ENCODE measurements at regions not wholly inside any gene's neighbourhood (a gene's known extent, or its start where the extent isn't known, plus 50 kb on each side); places are given as distances from the start of the nearest gene placed in this dataset.

DNA sequence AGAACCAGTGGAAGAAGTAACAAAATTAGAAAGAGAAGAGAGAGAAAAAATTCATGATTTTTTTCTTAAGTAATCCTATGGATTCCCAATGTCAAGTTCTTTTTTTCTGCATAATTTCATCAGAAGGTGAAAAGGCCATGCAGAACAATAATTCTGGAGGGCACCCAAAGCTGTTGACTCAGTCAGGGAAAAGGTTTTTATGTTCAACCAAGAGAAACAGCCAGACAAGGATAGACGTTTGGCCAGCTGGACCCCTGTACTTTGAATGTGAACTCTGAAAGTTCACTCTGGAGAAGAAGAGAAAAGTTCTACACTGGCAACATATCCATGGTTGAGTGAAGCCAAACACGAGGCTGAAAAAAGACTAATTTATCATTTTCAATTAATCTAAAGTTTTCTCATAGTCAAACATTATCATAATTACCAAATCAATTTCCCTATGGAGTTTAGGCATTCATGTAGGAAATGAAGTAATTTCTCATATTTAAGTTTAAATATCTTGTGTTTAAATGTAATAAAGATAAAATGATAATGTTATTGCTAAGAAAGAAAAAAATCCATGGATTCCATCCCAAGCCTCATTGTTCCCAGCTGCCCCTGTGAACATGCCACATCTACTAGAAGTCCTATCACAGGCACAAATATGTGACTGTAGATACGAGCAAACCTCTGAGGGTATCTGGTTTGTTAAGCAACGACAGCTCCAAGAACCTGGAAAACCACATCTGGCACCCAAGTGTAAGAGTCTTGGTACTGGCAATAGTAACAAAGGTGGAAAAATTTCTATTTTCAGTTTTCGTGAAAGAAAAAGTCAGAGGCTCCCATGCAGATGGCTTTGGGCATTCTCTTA is 742.7 kb upstream of the ACVR2A start:
- H3K27me3 Mint-ChIP-seq: no peaks in the 10 kb centered on the region
- H3K27ac Mint-ChIP-seq: no peak overlapping the region
- H3K4me1 Mint-ChIP-seq: no peaks in the 10 kb centered on the region
- intact Hi-C loops (cut with micrococcal nuclease): no loop called here
- no peak for DNase-seq
- no peaks in the 10 kb centered on the region for H3K36me3 Mint-ChIP-seq (ENCODE audit: low read depth)
- no peak overlapping the region for H3K4me3 Mint-ChIP-seq
- H3K9me3 Mint-ChIP-seq: peaks cover 3% of the 10 kb centered on the region

DNA sequence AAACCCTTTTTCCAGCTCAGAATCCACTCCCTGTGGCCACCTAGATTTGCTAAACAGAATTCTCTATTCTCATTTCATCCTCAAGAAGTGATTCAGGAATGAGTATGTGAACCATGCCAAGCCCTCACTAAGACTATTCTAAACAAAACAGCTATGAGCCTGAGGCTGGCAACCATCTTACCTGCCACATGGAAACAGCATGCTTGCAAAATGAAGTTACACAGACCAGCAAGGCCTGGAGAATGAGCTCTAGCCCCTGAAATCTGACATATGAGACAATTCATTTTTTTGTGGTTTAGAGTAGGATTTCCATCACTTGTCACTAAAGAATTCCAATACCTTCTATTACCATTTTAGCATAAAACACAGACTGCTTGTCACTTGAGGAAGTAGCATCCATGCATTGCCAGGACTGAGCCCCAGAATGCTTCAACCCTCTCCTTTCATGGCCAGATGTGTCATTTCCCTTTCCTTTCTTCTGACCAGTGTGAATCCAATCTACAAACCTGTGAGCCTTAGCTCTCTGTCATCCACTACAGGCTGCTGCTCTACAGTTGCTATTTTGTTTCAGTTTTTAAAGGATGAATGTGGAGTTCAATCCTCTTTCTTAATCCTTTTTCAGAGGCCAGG is 744.3 kb upstream of the ACVR2A start:
- Mint-ChIP-seq H3K4me3 (no peak overlapping the region), H3K9me3 (peaks cover 3% of the 10 kb centered on the region), H3K27ac (no peak overlapping the region), H3K4me1 (no peaks in the 10 kb centered on the region), H3K27me3 (no peaks in the 10 kb centered on the region), H3K36me3 (ENCODE audit: low read depth) (no peaks in the 10 kb centered on the region)
- no peak for DNase-seq
- intact Hi-C loops (cut with micrococcal nuclease): no loop called here

- no peak overlapping the region for H3K27ac Mint-ChIP-seq
- DNase-seq: no peak
- no peak overlapping the region for H3K4me3 Mint-ChIP-seq
- H3K4me1 Mint-ChIP-seq: no peaks in the 10 kb centered on the region
- H3K36me3 Mint-ChIP-seq (ENCODE audit: low read depth): no peaks in the 10 kb centered on the region
- peaks cover 3% of the 10 kb centered on the region for H3K9me3 Mint-ChIP-seq
- intact Hi-C loops (cut with micrococcal nuclease): no loop called here
- no peaks in the 10 kb centered on the region for H3K27me3 Mint-ChIP-seq
Measured at GRCh38 chr2:147099845-147100244, 745.0 kb upstream of the ACVR2A start.

DNA sequence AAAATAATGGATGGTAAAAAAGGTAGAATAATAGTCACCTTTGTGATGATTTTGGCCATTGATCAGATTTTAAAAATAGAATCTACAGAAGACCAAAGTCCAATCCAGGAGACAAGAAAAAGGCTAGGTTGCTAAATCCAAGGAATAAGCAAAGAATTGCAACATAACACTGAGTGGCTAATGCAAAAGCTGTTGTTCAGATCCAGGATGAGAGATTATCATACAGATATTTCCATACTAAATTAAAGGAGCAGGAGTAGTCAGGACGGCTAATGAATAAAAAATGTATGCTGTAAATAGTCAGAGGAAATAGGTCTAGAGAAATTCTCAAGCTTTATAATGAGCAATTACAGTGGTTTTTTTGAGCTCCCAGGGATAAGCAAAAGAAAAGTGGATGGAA is 745.9 kb upstream of the ACVR2A start:
- H3K27ac Mint-ChIP-seq: no peak overlapping the region
- intact Hi-C loops (cut with micrococcal nuclease): no loop called here
- no peaks in the 10 kb centered on the region for H3K27me3 Mint-ChIP-seq
- H3K4me3 Mint-ChIP-seq: no peak overlapping the region
- H3K36me3 Mint-ChIP-seq (ENCODE audit: low read depth): no peaks in the 10 kb centered on the region
- DNase-seq: no peak
- H3K4me1 Mint-ChIP-seq: no peaks in the 10 kb centered on the region
- peaks cover 3% of the 10 kb centered on the region for H3K9me3 Mint-ChIP-seq

DNA sequence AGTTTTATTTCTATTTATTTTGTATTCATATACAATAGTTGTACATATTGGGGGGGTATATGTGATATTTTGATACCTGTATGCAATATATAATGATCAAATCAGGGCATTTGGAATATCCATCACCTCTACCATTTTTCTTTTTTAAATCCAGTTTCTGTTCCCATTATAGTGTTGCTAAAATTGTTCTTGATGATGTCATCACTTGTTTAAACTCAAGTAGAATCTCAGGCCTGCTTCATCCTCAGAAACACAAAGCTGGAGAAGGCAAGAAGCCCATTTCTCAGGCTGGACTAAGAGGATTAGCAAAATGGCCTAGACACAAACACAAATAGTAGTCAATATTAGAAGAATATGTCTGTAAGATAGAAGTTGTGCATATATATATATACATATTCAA is 747.1 kb upstream of the ACVR2A start:
- H3K4me1 Mint-ChIP-seq: no peaks in the 10 kb centered on the region
- intact Hi-C loops (cut with micrococcal nuclease): no loop called here

DNA sequence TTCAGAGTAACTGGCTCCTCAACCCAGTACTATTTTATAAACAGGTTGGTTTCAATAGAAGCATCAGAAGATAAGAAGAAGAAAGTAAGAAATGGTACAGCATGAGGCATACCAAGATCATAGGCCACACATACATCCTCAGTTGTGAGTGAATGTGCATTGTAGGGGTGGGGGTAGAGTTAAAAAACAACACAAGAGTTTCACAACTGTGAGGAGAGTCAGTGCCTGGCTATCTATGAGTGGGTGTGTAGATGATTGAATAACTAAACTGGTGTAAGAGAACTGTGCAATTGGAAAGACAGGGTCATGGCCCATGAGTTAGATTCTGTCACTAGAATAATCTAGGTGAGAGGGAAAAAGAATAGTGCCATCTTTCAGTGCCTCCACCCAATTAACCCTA is 748.2 kb upstream of the ACVR2A start:
- H3K9me3 Mint-ChIP-seq: no peaks in the 10 kb centered on the region
- H3K4me1 Mint-ChIP-seq: no peaks in the 10 kb centered on the region
- H3K36me3 Mint-ChIP-seq (ENCODE audit: low read depth): no peaks in the 10 kb centered on the region
- intact Hi-C loops (cut with micrococcal nuclease): no loop called here
- H3K27me3 Mint-ChIP-seq: no peaks in the 10 kb centered on the region
- no peak overlapping the region for H3K4me3 Mint-ChIP-seq
- no peak for DNase-seq
- H3K27ac Mint-ChIP-seq: no peak overlapping the region

More for the DNA sequence above, 747.1 kb upstream of the ACVR2A start:
- no peak overlapping the region for H3K27ac Mint-ChIP-seq
- no peaks in the 10 kb centered on the region for H3K36me3 Mint-ChIP-seq (ENCODE audit: low read depth)
- no peaks in the 10 kb centered on the region for H3K27me3 Mint-ChIP-seq
- H3K4me3 Mint-ChIP-seq: no peak overlapping the region
- DNase-seq: no peak
- H3K9me3 Mint-ChIP-seq: peaks cover 2% of the 10 kb centered on the region

DNA sequence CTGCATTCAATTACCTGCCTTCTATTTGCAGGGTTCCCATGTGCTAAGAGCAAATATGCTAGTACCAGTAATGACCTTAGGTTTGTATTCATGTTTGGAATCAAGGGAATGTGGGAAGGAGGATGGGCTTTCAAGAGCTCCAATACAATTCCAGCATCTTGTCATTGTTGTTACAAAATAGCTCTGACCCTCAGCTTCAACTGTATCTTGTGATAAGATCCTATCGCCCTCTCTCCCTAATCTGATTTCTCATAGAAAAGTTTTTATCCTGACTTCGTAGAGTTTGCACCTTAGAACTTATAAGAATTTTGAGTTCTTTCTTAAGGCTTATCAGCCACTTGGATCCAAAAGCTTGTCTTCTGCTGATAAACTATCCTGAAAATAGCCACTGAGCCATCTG is 749.5 kb upstream of the ACVR2A start:
- H3K9me3 Mint-ChIP-seq: no peaks in the 10 kb centered on the region
- H3K36me3 Mint-ChIP-seq (ENCODE audit: low read depth): no peaks in the 10 kb centered on the region
- no peak overlapping the region for H3K4me3 Mint-ChIP-seq
- H3K4me1 Mint-ChIP-seq: no peaks in the 10 kb centered on the region
- no peak for DNase-seq
- intact Hi-C loops (cut with micrococcal nuclease): no loop called here
- no peaks in the 10 kb centered on the region for H3K27me3 Mint-ChIP-seq
- H3K27ac Mint-ChIP-seq: no peak overlapping the region

DNA sequence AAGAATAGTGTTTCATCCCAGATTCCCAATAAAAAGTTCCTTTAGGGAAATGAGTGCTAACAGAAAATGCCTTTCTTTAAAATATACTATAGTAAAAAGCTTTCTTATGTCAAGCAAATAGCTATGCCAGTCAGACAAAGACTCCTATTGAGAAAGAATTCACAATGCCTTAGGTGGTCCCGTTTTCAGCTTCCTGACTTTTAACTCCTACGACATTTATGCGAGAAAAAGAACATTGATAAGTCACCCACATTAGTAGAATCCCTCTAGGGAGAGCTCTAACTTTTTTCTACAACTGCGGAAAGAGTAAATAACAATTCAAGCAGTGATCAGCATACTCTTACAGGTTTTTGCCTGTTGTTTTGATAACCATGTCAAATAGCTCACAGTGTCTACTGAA is 750.8 kb upstream of the ACVR2A start:
- Mint-ChIP-seq H3K4me1 (no peaks in the 10 kb centered on the region), H3K27ac (no peak overlapping the region), H3K9me3 (peaks cover 3% of the 10 kb centered on the region), H3K27me3 (peaks cover 2% of the 10 kb centered on the region), H3K36me3 (ENCODE audit: low read depth) (no peaks in the 10 kb centered on the region), H3K4me3 (no peak overlapping the region)
- no peak for DNase-seq
- intact Hi-C loops (cut with micrococcal nuclease): no loop called here

GRCh38 chr2:147092266-147092665 is 752.6 kb upstream of the ACVR2A start:
- Mint-ChIP-seq H3K27me3 (peaks cover 2% of the 10 kb centered on the region), H3K4me1 (no peaks in the 10 kb centered on the region), H3K36me3 (ENCODE audit: low read depth) (no peaks in the 10 kb centered on the region), H3K4me3 (no peak overlapping the region), H3K27ac (no peak overlapping the region), H3K9me3 (peaks cover 3% of the 10 kb centered on the region)
- intact Hi-C loops (cut with micrococcal nuclease): no loop called here
- DNase-seq: no peak

- Mint-ChIP-seq H3K4me3 (no peak overlapping the region), H3K27me3 (peaks cover 2% of the 10 kb centered on the region), H3K4me1 (no peaks in the 10 kb centered on the region), H3K27ac (no peak overlapping the region), H3K36me3 (ENCODE audit: low read depth) (no peaks in the 10 kb centered on the region), H3K9me3 (peaks cover 3% of the 10 kb centered on the region)
- DNase-seq: no peak
- intact Hi-C loops (cut with micrococcal nuclease): no loop called here
Measured at GRCh38 chr2:147091448-147091847, 753.4 kb upstream of the ACVR2A start.

GRCh38 chr2:147088871-147089270 is 756.0 kb upstream of the ACVR2A start:
- H3K27ac Mint-ChIP-seq: no peak overlapping the region
- peaks cover 3% of the 10 kb centered on the region for H3K9me3 Mint-ChIP-seq
- DNase-seq: no peak
- H3K36me3 Mint-ChIP-seq (ENCODE audit: low read depth): no peaks in the 10 kb centered on the region
- peaks cover 2% of the 10 kb centered on the region for H3K27me3 Mint-ChIP-seq
- intact Hi-C loops (cut with micrococcal nuclease): no loop called here
- H3K4me3 Mint-ChIP-seq: no peak overlapping the region
- no peaks in the 10 kb centered on the region for H3K4me1 Mint-ChIP-seq

DNA sequence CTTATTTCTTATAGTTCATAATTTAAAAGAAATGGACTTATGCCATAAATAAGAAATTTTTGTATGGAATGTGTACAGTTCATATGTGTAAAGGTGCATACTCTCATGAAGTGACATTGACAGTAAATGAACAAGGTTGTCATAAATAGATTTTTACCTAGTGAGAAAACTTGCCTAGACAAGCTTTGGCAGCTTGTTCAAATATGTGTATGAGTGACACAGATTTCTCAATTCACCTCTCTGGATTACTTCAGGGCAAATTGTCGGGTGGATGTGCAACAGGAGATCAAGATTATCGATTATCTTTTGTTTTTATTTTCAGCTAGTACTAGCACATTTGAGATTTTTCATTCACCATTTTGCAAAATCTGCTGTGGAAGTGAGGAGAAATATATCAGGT is 758.1 kb upstream of the ACVR2A start:
- H3K27ac Mint-ChIP-seq: no peak overlapping the region
- peaks cover 6% of the 10 kb centered on the region for H3K4me1 Mint-ChIP-seq
- H3K27me3 Mint-ChIP-seq: peaks cover 2% of the 10 kb centered on the region
- H3K4me3 Mint-ChIP-seq: no peak overlapping the region
- intact Hi-C loops (cut with micrococcal nuclease): no loop called here
- H3K9me3 Mint-ChIP-seq: peaks cover 3% of the 10 kb centered on the region
- H3K36me3 Mint-ChIP-seq (ENCODE audit: low read depth): no peaks in the 10 kb centered on the region
- no peak for DNase-seq

DNA sequence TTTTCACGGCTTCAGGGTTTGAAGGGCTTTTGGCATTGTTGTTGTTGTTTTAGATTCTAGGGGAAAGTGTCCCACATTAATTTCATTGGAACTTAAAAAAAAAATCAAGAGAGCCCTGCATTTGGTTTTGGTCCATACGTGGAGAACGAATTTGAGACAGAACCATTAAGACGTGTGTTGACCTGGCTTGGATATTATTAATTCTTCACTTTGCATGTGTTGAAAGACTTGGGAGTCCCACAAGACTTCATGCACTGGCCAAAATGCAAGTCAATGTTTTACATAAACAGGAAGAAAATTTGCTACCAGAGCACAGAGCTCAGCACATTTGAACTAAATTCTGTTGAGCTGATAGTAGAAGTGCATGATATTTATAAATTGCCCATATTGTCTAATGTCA is 761.2 kb upstream of the ACVR2A start:
- DNase-seq: no peak

GRCh38 chr2:147082850-147083522 is 761.8 kb upstream of the ACVR2A start:
- Mint-ChIP-seq H3K27ac (no peak overlapping the region), H3K4me1 (peaks cover 6% of the 10 kb centered on the region), H3K9me3 (no peaks in the 10 kb centered on the region), H3K27me3 (peaks cover 3% of the 10 kb centered on the region), H3K4me3 (no peak overlapping the region), H3K36me3 (ENCODE audit: low read depth) (no peaks in the 10 kb centered on the region)
- intact Hi-C loops (cut with micrococcal nuclease): loop anchor here (1.0 to 2.0 kb wide), 2 partner anchors 250 to 828 kb away; no protein-coding TSS in a partner anchor
- peak; percentile 91 for DNase-seq

More for the DNA sequence above, 761.2 kb upstream of the ACVR2A start:
- intact Hi-C loops (cut with micrococcal nuclease): loop anchor here (1.0 to 2.0 kb wide), 2 partner anchors 249 to 828 kb away; no protein-coding TSS in a partner anchor
- Mint-ChIP-seq H3K36me3 (ENCODE audit: low read depth) (no peaks in the 10 kb centered on the region), H3K27ac (no peak overlapping the region), H3K9me3 (no peaks in the 10 kb centered on the region), H3K4me3 (no peak overlapping the region), H3K27me3 (no peaks in the 10 kb centered on the region), H3K4me1 (peaks cover 6% of the 10 kb centered on the region)
